Gastrocnemius medialis (tissue), 4 donors: ENCODE measurements at regions not wholly inside any gene's neighbourhood (a gene's known extent, or its start where the extent isn't known, plus 50 kb on each side); places are given as distances from the start of the nearest gene placed in this dataset.

Source experiments
- CTCF ChIP-seq, 5 experiments: fragments of 450-650 bp in 3 of 5; fragments of 200-600 bp in 2 of 5; sonication (generic) in 2 of 5; IDR thresholded peaks in 4 of 5; conservative IDR thresholded peaks in 1 of 5; 1 replicate in 4 of 5; 2 replicates in 1 of 5; pipeline ENCODE4 v1.5.1; 2016 to 2019; ENCODE audit warnings: antibody characterized with exemption in 5 of 5, mild to moderate bottlenecking in 3 of 5, moderate library complexity in 3 of 5
- POLR2A ChIP-seq, 2 donors: fragments of 450-650 bp; IDR thresholded peaks; one replicate each; pipeline ENCODE4 v1.6.1; 2017; ENCODE audit warnings: antibody characterized with exemption in 2 of 2, mild to moderate bottlenecking in 2 of 2, moderate library complexity in 2 of 2

- TF ChIP-seq CTCF (IDR thresholded peaks at IDR 0.05 in 4 of 5, conservative IDR thresholded peaks at IDR 0.05 in 1 of 5), result no peak
- TF ChIP-seq POLR2A (IDR thresholded peaks at IDR 0.05), result no peak
Observed at GRCh38 chr13:19362946-19363510, 181.4 kb upstream of the TUBA3C start.
